ENCODE measurements at regions not wholly inside any gene's neighbourhood (a gene's known extent, or its start where the extent isn't known, plus 50 kb on each side); places are given as distances from the start of the nearest gene placed in this dataset.

DNA sequence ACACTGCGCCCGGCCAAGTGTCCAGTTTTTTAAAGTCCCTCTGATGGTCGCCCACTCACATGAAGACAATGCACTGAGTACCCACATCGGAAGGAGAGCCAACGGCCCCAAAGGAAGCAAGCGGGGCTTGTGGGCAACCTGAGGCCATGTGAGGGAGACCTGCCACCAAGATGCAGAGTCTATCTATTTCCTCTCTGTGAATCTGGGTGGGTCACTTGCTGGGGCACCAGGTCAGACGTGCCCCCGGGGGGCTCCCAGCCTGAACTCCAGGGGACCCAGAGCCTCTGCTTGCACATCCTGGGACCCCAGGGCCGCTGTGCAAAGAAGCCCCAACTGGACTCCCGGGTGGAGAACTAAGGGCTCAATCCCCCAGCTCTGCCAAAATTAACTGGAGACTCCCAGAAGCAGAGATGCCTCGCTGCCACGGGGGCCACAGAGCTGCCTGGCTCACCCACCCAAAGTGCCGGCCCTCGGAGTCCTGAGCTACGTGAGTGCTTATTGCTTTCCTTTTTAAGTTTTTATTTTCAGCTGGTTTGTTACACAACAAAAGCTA lies 106.4 kb downstream of the BRD1 start:
- H3K4me1 ChIP-seq (ENCODE audit: insufficient read depth, low read length) = peaks cover 7% of the 10 kb centered on the region
- H3K4me3 Mint-ChIP-seq = peak overlapping the region in 1 of 7 donors; percentile 50
- H3K4me3 ChIP-seq (ENCODE audit: low read length) = no peak overlapping the region
- no peaks in the 10 kb centered on the region for H3K36me3 Mint-ChIP-seq
- no peaks in the 10 kb centered on the region for H3K27me3 ChIP-seq (ENCODE audit: insufficient read depth, low read length, poor library complexity, severe bottlenecking)
- H3K27me3 Mint-ChIP-seq = peaks cover 6 to 8% of the 10 kb centered on the region in 2 donors
- no peaks in the 10 kb centered on the region for H3K36me3 ChIP-seq (ENCODE audit: insufficient read depth, low read length)
- ChIA-PET CTCF (no interaction called here), POLR2A (no interaction called here)
- peaks cover 7 to 10% (median 9%) of the 10 kb centered on the region in 3 donors for H3K4me1 Mint-ChIP-seq
- no peaks in the 10 kb centered on the region for H3K9me3 Mint-ChIP-seq
- no peak for DNase-seq
- no peak overlapping the region for H3K27ac Mint-ChIP-seq
- H3K9me3 ChIP-seq (ENCODE audit: low read length) = no peaks in the 10 kb centered on the region
- H3K27ac ChIP-seq (ENCODE audit: low read depth, low read length) = no peak overlapping the region

GRCh38 chr22:49720279-49720959 lies 107.3 kb downstream of the BRD1 start:
- Histone ChIP-seq H3K4me1 (ENCODE audit: insufficient read depth, low read length) (peaks cover 6% of the 10 kb centered on the region), H3K4me3 (ENCODE audit: low read length) (no peak overlapping the region), H3K27ac (ENCODE audit: low read depth, low read length) (no peak overlapping the region), H3K36me3 (ENCODE audit: insufficient read depth, low read length) (no peaks in the 10 kb centered on the region), H3K9me3 (ENCODE audit: low read length) (no peaks in the 10 kb centered on the region), H3K27me3 (ENCODE audit: insufficient read depth, low read length, poor library complexity, severe bottlenecking) (no peaks in the 10 kb centered on the region)
- Mint-ChIP-seq H3K36me3 (no peaks in the 10 kb centered on the region), H3K27ac (peak overlapping the region in 1 of 8 donors; percentile 86), H3K4me3 (no peak overlapping the region), H3K4me1 (peaks cover 7 to 10% (median 9%) of the 10 kb centered on the region in 3 donors), H3K9me3 (no peaks in the 10 kb centered on the region), H3K27me3 (peaks cover 3 to 4% of the 10 kb centered on the region in 2 donors)
- POLR2A ChIA-PET = no interaction called here
- CTCF ChIA-PET = no interaction called here
- DNase-seq = no peak

- POLR2A ChIA-PET = no interaction called here
- CTCF ChIA-PET = no interaction called here
- H3K27me3 Mint-ChIP-seq = peaks cover 3% of the 10 kb centered on the region in 2 donors
- Histone ChIP-seq H3K27me3 (ENCODE audit: insufficient read depth, low read length, poor library complexity, severe bottlenecking) (no peaks in the 10 kb centered on the region), H3K4me3 (ENCODE audit: low read length) (no peak overlapping the region), H3K36me3 (ENCODE audit: insufficient read depth, low read length) (no peaks in the 10 kb centered on the region), H3K27ac (ENCODE audit: low read depth, low read length) (no peak overlapping the region), H3K9me3 (ENCODE audit: low read length) (no peaks in the 10 kb centered on the region), H3K4me1 (ENCODE audit: insufficient read depth, low read length) (no peaks in the 10 kb centered on the region)
- no peaks in the 10 kb centered on the region for H3K36me3 Mint-ChIP-seq
- H3K4me1 Mint-ChIP-seq = peaks cover 6 to 8% (median 7%) of the 10 kb centered on the region in 3 donors
- DNase-seq = no peak
- H3K27ac Mint-ChIP-seq = no peak overlapping the region
- no peak overlapping the region for H3K4me3 Mint-ChIP-seq
- H3K9me3 Mint-ChIP-seq = no peaks in the 10 kb centered on the region
Measured at GRCh38 chr22:49719046-49719445, 108.6 kb downstream of the BRD1 start.

DNA sequence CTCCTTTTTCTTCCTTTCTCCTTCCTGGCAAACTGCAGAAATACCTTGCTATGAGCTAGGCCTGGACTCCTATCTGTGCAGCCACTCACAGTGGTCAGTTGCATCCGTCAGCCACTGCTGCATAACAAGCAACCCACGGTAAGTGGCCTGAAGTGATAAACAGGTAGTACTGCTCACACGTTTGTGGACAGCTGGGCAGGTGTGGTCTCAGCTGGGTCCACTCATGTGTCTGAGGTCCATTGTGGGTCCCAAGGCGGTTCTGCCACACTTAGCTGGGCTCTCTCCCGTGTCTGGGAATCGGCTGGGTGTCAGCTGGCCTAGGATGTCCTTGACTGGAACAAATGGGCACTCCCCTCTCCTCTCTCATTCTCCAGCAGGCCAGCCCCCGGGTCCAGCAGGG lies 109.3 kb downstream of the BRD1 start:
- H3K9me3 ChIP-seq (ENCODE audit: low read length) = no peaks in the 10 kb centered on the region
- no peaks in the 10 kb centered on the region for H3K36me3 ChIP-seq (ENCODE audit: insufficient read depth, low read length)
- CTCF ChIA-PET = no interaction called here
- POLR2A ChIA-PET = no interaction called here
- Mint-ChIP-seq H3K27ac (peak overlapping the region in 1 of 8 donors; percentile 36), H3K9me3 (no peaks in the 10 kb centered on the region), H3K4me1 (peaks cover 0 to 2% (median 1%) of the 10 kb centered on the region in 3 donors), H3K4me3 (no peak overlapping the region), H3K36me3 (no peaks in the 10 kb centered on the region), H3K27me3 (peaks cover 1 to 7% of the 10 kb centered on the region in 2 donors)
- no peaks in the 10 kb centered on the region for H3K27me3 ChIP-seq (ENCODE audit: insufficient read depth, low read length, poor library complexity, severe bottlenecking)
- no peak overlapping the region for H3K4me3 ChIP-seq (ENCODE audit: low read length)
- DNase-seq = no peak
- no peak overlapping the region for H3K27ac ChIP-seq (ENCODE audit: low read depth, low read length)
- no peaks in the 10 kb centered on the region for H3K4me1 ChIP-seq (ENCODE audit: insufficient read depth, low read length)

DNA sequence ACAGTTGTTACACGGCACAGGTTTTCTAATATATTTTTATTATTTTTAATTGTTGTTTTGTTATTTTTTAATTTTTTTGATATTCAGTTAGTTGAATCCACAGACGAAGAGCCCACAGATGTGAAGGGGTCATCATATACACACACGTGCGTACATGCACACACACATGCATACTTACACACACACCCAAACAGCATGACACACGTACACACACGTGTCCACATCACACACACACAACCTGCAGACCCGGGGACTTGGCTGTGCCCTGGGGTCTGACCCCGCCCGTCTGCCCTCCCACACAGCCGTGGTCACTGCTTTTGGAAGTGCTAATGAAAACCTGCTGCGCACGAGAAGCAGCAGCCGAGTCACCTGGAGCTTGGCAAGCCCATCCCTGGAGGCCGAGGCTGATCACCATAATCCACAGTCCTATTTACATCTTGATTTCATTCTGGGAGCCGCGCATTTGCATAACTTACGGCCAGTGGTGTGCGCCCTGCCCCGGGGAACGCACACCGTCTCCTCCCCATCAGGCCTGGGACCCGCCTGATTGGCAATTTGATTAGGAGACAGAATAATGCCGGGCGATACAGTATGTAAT lies 110.3 kb downstream of the BRD1 start:
- Histone ChIP-seq H3K9me3 (ENCODE audit: low read length) (no peaks in the 10 kb centered on the region), H3K4me1 (ENCODE audit: insufficient read depth, low read length) (no peaks in the 10 kb centered on the region), H3K27ac (ENCODE audit: low read depth, low read length) (no peak overlapping the region), H3K4me3 (ENCODE audit: low read length) (no peak overlapping the region), H3K36me3 (ENCODE audit: insufficient read depth, low read length) (no peaks in the 10 kb centered on the region), H3K27me3 (ENCODE audit: insufficient read depth, low read length, poor library complexity, severe bottlenecking) (no peaks in the 10 kb centered on the region)
- Mint-ChIP-seq H3K27me3 (peaks cover 1 to 11% of the 10 kb centered on the region in 2 donors), H3K36me3 (no peaks in the 10 kb centered on the region), H3K27ac (no peak overlapping the region), H3K4me1 (no peaks in the 10 kb centered on the region), H3K9me3 (no peaks in the 10 kb centered on the region), H3K4me3 (no peak overlapping the region)
- CTCF ChIA-PET = no interaction called here
- POLR2A ChIA-PET = no interaction called here
- DNase-seq = no peak

DNA sequence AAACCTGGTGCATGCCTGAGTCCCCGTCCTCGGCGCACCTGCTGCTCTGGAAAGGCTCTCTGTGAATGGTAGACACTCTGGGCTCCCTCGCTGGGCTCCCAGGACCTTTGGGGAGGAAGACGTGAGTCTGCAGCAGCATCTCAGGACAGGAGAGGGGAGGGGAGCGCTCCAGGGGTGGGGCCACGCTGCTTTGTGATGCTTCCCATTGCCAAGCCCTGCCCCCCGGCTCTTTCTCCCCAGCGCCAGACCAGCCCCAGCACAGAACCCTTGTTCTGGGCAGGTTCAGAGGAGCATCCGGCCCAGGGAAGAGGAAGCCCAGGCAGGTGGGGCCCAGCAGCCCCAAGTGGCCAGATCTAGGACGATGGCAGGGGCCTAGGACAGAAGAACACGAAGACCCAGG lies 111.2 kb downstream of the BRD1 start:
- no peaks in the 10 kb centered on the region for H3K36me3 ChIP-seq (ENCODE audit: insufficient read depth, low read length)
- CTCF ChIA-PET = no interaction called here
- no peak overlapping the region for H3K27ac ChIP-seq (ENCODE audit: low read depth, low read length)
- Mint-ChIP-seq H3K27ac (peak overlapping the region in 1 of 8 donors; percentile 78), H3K9me3 (no peaks in the 10 kb centered on the region), H3K27me3 (peaks cover 5 to 17% of the 10 kb centered on the region in 2 donors), H3K4me1 (no peaks in the 10 kb centered on the region), H3K4me3 (no peak overlapping the region), H3K36me3 (no peaks in the 10 kb centered on the region)
- H3K27me3 ChIP-seq (ENCODE audit: insufficient read depth, low read length, poor library complexity, severe bottlenecking) = peaks cover 5% of the 10 kb centered on the region
- DNase-seq = no peak
- POLR2A ChIA-PET = no interaction called here
- H3K4me1 ChIP-seq (ENCODE audit: insufficient read depth, low read length) = no peaks in the 10 kb centered on the region
- H3K4me3 ChIP-seq (ENCODE audit: low read length) = no peak overlapping the region
- H3K9me3 ChIP-seq (ENCODE audit: low read length) = no peaks in the 10 kb centered on the region

DNA sequence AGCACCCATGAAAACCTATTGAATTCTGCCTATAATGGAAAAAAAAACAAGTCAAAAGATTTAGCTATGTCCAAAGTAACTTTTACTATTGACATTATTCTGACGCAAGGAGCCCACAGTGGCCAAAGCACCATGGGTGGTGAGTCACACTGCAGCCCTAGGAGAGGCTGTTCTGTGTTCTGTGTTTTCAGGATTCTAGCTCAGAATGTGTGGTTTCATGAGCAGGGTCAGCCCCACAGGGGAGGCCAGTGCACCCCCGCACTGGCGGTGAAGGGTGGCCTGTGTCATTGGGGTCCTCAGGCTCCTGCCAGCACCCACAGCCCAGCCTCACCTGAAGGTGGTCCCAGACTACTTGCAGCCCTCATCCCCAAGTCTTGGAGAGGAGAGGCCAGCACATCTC lies 112.2 kb downstream of the BRD1 start:
- POLR2A ChIA-PET = no interaction called here
- H3K27ac ChIP-seq (ENCODE audit: low read depth, low read length) = no peak overlapping the region

DNA sequence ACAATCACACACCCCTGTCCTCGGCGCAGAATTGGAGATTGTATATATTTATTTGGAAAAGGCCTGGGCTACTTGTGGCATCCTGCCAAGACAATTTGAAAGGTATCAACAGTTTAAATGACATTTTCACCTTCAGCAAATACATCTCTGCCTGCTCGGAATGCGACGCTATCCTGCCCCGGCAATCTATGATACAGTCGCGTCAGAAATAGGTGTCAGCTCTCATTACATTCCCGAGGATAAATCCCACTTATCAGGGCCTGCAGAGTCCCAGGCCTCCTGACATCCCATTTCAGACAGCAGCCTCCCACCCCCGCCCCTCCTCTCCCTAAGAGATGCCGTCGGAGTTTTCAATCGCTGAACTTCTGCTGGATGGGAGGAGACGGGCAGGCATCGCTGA lies 114.7 kb downstream of the BRD1 start:
- no peaks in the 10 kb centered on the region for H3K36me3 ChIP-seq (ENCODE audit: insufficient read depth, low read length)
- Mint-ChIP-seq H3K27me3 (peaks cover 21 to 46% of the 10 kb centered on the region in 2 donors), H3K4me3 (no peak overlapping the region), H3K4me1 (no peaks in the 10 kb centered on the region), H3K36me3 (peaks cover 0 to 16% (median 0%) of the 10 kb centered on the region in 3 donors), H3K27ac (no peak overlapping the region), H3K9me3 (peaks cover 0 to 15% (median 12%) of the 10 kb centered on the region in 5 donors)
- no peak overlapping the region for H3K27ac ChIP-seq (ENCODE audit: low read depth, low read length)
- POLR2A ChIA-PET = interaction anchor here (0.6 kb wide), 1 partner anchor 156 kb away, joined by 4 read pairs; no protein-coding TSS in a partner anchor
- no peaks in the 10 kb centered on the region for H3K4me1 ChIP-seq (ENCODE audit: insufficient read depth, low read length)
- peaks cover 12% of the 10 kb centered on the region for H3K27me3 ChIP-seq (ENCODE audit: insufficient read depth, low read length, poor library complexity, severe bottlenecking)
- H3K4me3 ChIP-seq (ENCODE audit: low read length) = no peak overlapping the region
- DNase-seq = no peak
- H3K9me3 ChIP-seq (ENCODE audit: low read length) = no peaks in the 10 kb centered on the region
- CTCF ChIA-PET = interaction anchor here (1.1 kb wide), 1 partner anchor 12 kb away, joined by 3 read pairs; no protein-coding TSS in a partner anchor

More for the DNA sequence above, 112.2 kb downstream of the BRD1 start:
- no peaks in the 10 kb centered on the region for H3K4me1 Mint-ChIP-seq
- H3K4me1 ChIP-seq (ENCODE audit: insufficient read depth, low read length) = no peaks in the 10 kb centered on the region
- H3K27ac Mint-ChIP-seq = no peak overlapping the region
- CTCF ChIA-PET = no interaction called here
- no peaks in the 10 kb centered on the region for H3K36me3 ChIP-seq (ENCODE audit: insufficient read depth, low read length)
- peaks cover 12% of the 10 kb centered on the region for H3K27me3 ChIP-seq (ENCODE audit: insufficient read depth, low read length, poor library complexity, severe bottlenecking)
- H3K9me3 ChIP-seq (ENCODE audit: low read length) = no peaks in the 10 kb centered on the region
- peaks cover 0 to 8% (median 6%) of the 10 kb centered on the region in 5 donors for H3K9me3 Mint-ChIP-seq
- peaks cover 10 to 27% of the 10 kb centered on the region in 2 donors for H3K27me3 Mint-ChIP-seq
- DNase-seq = no peak
- no peak overlapping the region for H3K4me3 ChIP-seq (ENCODE audit: low read length)
- peaks cover 0 to 7% (median 0%) of the 10 kb centered on the region in 3 donors for H3K36me3 Mint-ChIP-seq
- H3K4me3 Mint-ChIP-seq = no peak overlapping the region

Data from CD8-positive, alpha-beta memory T cell (primary cell).